ENCODE measurements at regions not wholly inside any gene's neighbourhood (a gene's known extent, or its start where the extent isn't known, plus 50 kb on each side); places are given as distances from the start of the nearest gene placed in this dataset.

DNA sequence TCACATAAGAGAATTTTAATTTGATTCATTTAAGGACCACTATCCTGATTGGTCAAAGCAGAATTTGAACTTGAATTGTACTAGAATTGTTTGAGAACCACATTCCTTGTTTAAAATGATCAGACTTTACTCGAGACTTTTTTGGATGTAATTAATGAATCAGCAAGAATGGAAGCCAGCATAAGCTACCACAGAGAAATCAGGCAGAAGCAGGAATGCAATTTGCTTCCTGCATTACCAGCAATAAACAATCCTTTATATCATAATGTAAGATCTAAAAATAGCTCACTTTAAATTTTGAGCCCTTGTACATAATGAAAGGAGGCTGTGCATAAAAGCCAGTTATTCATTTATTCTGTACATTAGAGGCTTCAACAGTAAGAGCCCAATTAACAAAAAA, 119.8 kb upstream of the BACE2 start:
- TF ChIP-seq, protein P1, sequence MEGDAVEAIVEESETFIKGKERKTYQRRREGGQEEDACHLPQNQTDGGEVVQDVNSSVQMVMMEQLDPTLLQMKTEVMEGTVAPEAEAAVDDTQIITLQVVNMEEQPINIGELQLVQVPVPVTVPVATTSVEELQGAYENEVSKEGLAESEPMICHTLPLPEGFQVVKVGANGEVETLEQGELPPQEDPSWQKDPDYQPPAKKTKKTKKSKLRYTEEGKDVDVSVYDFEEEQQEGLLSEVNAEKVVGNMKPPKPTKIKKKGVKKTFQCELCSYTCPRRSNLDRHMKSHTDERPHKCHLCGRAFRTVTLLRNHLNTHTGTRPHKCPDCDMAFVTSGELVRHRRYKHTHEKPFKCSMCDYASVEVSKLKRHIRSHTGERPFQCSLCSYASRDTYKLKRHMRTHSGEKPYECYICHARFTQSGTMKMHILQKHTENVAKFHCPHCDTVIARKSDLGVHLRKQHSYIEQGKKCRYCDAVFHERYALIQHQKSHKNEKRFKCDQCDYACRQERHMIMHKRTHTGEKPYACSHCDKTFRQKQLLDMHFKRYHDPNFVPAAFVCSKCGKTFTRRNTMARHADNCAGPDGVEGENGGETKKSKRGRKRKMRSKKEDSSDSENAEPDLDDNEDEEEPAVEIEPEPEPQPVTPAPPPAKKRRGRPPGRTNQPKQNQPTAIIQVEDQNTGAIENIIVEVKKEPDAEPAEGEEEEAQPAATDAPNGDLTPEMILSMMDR (conservative IDR thresholded peaks at IDR 0.05; ENCODE audit: low read length) = no peak
- TF ChIP-seq EZH2phosphoT487 (IDR thresholded peaks at IDR 0.05; ENCODE audit: borderline replicate concordance, low read depth, low read length) = no peak
